Osteoblast (primary cell): ENCODE measurements at regions not wholly inside any gene's neighbourhood (a gene's known extent, or its start where the extent isn't known, plus 50 kb on each side); places are given as distances from the start of the nearest gene placed in this dataset.

Experiments used
- DNase-seq: peaks from one replicate; pipeline ENCODE4 v3.0.0; 2011; ENCODE audit warnings: low spot score, mixed read lengths; ENCODE audit not compliant: insufficient read length; ENCODE audit errors: missing footprints
- H2AFZ ChIP-seq: 2 replicates; pipeline ENCODE4 v1.6.0; 2011; ENCODE audit warnings: mild to moderate bottlenecking, low read length
- H3K27ac ChIP-seq: 2 replicates; pipeline ENCODE4 v1.5.1; 2011; ENCODE audit warnings: mild to moderate bottlenecking, low read depth, low read length, moderate library complexity
- H3K27me3 ChIP-seq: 2 replicates; pipeline ENCODE4 v1.6.0; 2012; ENCODE audit warnings: mild to moderate bottlenecking, control low read depth, inconsistent platforms, low read length, moderate library complexity; ENCODE audit not compliant: insufficient read depth
- H3K36me3 ChIP-seq: 2 replicates; pipeline ENCODE4 v1.5.1; 2011; ENCODE audit warnings: mild to moderate bottlenecking, low read length, control low read depth, moderate library complexity; ENCODE audit not compliant: insufficient read depth
- H3K4me1 ChIP-seq: 2 replicates; pipeline ENCODE4 v1.5.1; 2011; ENCODE audit warnings: mild to moderate bottlenecking, low read length, control low read depth, moderate library complexity; ENCODE audit not compliant: insufficient read depth
- H3K4me2 ChIP-seq: 2 replicates; pipeline ENCODE4 v1.6.0; 2011; ENCODE audit warnings: mild to moderate bottlenecking, low read length; ENCODE audit not compliant: insufficient read depth
- H3K4me3 ChIP-seq: fragments of 200-600 bp; sonication (generic); 3 replicates; pipeline ENCODE4 v1.5.1; 2012; ENCODE audit warnings: mild to moderate bottlenecking, low read length, inconsistent platforms; ENCODE audit not compliant: insufficient read depth
- H3K79me2 ChIP-seq: 2 replicates; pipeline ENCODE4 v1.6.0; 2012; ENCODE audit warnings: mild to moderate bottlenecking, low read length, control low read depth, inconsistent platforms; ENCODE audit not compliant: insufficient read depth
- H3K9me3 ChIP-seq: 2 replicates; pipeline ENCODE4 v1.5.1; 2011; ENCODE audit warnings: low read depth, low read length, control low read depth
- H4K20me1 ChIP-seq: 2 replicates; pipeline ENCODE4 v1.6.0; 2012; ENCODE audit warnings: mild to moderate bottlenecking, low read length, control low read depth; ENCODE audit not compliant: insufficient read depth
- CTCF ChIP-seq: IDR thresholded peaks from 2 replicates; pipeline ENCODE4 v1.5.1; 2011; ENCODE audit warnings: mild to moderate bottlenecking, low read depth, low read length, moderate library complexity; ENCODE audit errors: extremely low read depth

- no peaks in the 10 kb centered on the region for H3K79me2 ChIP-seq
- TF ChIP-seq CTCF = no peak
- H3K9me3 ChIP-seq = no peaks in the 10 kb centered on the region
- H3K4me1 ChIP-seq = peaks cover 21% of the 10 kb centered on the region
- no peak overlapping the region for H3K4me3 ChIP-seq
- no peaks in the 10 kb centered on the region for H4K20me1 ChIP-seq
- no peak overlapping the region for H3K4me2 ChIP-seq
- DNase-seq = peak; percentile 35
- H3K36me3 ChIP-seq = no peaks in the 10 kb centered on the region
- H3K27ac ChIP-seq = no peak overlapping the region
- H2AFZ ChIP-seq = peak overlapping the region; percentile 52
- no peaks in the 10 kb centered on the region for H3K27me3 ChIP-seq
Observed at GRCh38 chr6:155786528-155786927, 330.9 kb upstream of the NOX3 start.

GRCh38 chr6:155782739-155783459 is 327.3 kb upstream of the NOX3 start:
- peak overlapping the region; percentile 96 for H3K27ac ChIP-seq
- no peaks in the 10 kb centered on the region for H4K20me1 ChIP-seq
- DNase-seq = no peak
- H3K4me2 ChIP-seq = peak overlapping the region; percentile 58
- H3K36me3 ChIP-seq = no peaks in the 10 kb centered on the region
- no peaks in the 10 kb centered on the region for H3K79me2 ChIP-seq
- no peak overlapping the region for H2AFZ ChIP-seq
- no peak for TF ChIP-seq CTCF
- H3K4me1 ChIP-seq = peaks cover 23% of the 10 kb centered on the region
- no peaks in the 10 kb centered on the region for H3K27me3 ChIP-seq
- H3K9me3 ChIP-seq = no peaks in the 10 kb centered on the region
- peak overlapping the region; percentile 2 for H3K4me3 ChIP-seq

- no peaks in the 10 kb centered on the region for H3K79me2 ChIP-seq
- H3K4me1 ChIP-seq = peaks cover 23% of the 10 kb centered on the region
- peak overlapping the region; percentile 84 for H2AFZ ChIP-seq
- H3K36me3 ChIP-seq = no peaks in the 10 kb centered on the region
- H4K20me1 ChIP-seq = no peaks in the 10 kb centered on the region
- no peaks in the 10 kb centered on the region for H3K27me3 ChIP-seq
- peak; percentile 41 for DNase-seq
- peak overlapping the region; percentile 58 for H3K4me2 ChIP-seq
- TF ChIP-seq CTCF = no peak
- H3K9me3 ChIP-seq = no peaks in the 10 kb centered on the region
- H3K4me3 ChIP-seq = peak overlapping the region; percentile 2
- H3K27ac ChIP-seq = peak overlapping the region; percentile 96
Observed at GRCh38 chr6:155782320-155782731, 326.7 kb upstream of the NOX3 start.

GRCh38 chr6:155779456-155779855 is 323.8 kb upstream of the NOX3 start:
- H3K9me3 ChIP-seq = no peaks in the 10 kb centered on the region
- H3K36me3 ChIP-seq = no peaks in the 10 kb centered on the region
- H3K4me2 ChIP-seq = no peak overlapping the region
- no peaks in the 10 kb centered on the region for H3K27me3 ChIP-seq
- no peak for DNase-seq
- peak overlapping the region; percentile 40 for H2AFZ ChIP-seq
- TF ChIP-seq CTCF = no peak
- H4K20me1 ChIP-seq = no peaks in the 10 kb centered on the region
- H3K27ac ChIP-seq = no peak overlapping the region
- H3K79me2 ChIP-seq = no peaks in the 10 kb centered on the region
- H3K4me3 ChIP-seq = no peak overlapping the region
- H3K4me1 ChIP-seq = peaks cover 23% of the 10 kb centered on the region
